ENCODE measurements at regions not wholly inside any gene's neighbourhood (a gene's known extent, or its start where the extent isn't known, plus 50 kb on each side); places are given as distances from the start of the nearest gene placed in this dataset.
"Not testable (repeated sequence)": the region's sequence is repeated elsewhere in the genome, so short reads cannot be mapped to it uniquely, and the experiment has no call there.

GRCh38 chr12:34398366-34398705, 376.0 kb downstream of the ALG10 start:
- no peak for DNase-seq

- no peak for DNase-seq
These were observed 376.7 kb downstream of the ALG10 start for GRCh38 chr12:34398706-34399630.

GRCh38 chr12:34399631-34400410, 377.5 kb downstream of the ALG10 start:
- no peak for DNase-seq

DNA sequence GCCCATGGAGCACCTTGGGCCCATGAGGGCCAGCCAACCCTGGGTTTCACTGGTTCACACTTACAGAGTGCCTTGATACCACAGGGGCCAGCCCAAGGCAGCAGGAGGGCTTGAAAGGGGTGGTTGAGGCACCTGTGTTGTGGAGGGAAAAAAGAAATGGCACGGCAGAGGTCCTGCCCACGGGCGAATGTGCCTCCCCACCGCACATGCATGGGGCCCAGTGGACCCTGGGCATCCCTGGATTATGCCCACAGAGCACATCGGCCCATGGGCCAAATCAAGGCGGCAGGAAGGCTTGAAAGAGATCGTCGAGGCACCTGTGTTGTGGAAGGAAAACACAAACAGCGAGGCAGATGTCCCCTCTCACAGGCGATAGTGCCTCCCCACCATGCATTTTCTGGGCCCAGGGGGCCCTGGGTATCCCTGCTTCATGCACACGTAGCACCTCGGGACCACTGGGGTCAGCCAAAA, 378.1 kb downstream of the ALG10 start:
- DNase-seq = no peak

DNA sequence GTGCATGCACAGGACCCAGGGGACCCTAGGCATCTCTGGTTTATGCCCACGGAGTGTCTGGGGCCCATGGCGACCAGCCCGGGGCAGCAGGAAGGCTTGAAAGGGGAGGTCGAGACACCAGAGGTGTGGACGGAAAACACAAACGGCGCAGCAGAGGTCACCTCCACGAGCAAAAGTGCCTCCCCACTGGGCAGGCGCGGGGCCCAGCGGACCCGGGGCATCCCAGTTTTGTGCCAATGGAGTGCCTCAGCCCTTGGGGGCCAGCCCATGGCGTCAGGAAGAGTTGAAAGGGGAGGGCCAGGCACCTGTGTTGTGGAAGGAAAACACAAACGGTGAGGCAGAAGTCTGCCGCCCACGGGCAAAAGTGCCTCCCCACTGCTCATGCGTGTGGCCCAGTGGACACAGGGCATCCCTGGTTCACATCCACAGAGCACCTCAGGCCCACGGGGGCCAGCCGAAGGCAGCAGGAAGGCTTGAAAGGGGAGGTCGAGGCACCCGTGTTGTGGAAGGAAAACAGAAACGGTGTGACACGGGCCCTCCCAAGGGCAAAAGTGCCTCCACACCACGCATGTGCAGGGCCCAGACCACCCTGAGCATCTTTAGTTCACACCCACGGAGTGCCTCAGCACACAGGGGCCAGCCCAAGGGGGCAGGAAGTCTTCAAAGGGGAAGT, 378.8 kb downstream of the ALG10 start:
- DNase-seq = no peak

GRCh38 chr12:34401659-34402227, 379.4 kb downstream of the ALG10 start:
- no peak for DNase-seq

GRCh38 chr12:34402228-34402898, 380.1 kb downstream of the ALG10 start:
- no peak for DNase-seq

DNA sequence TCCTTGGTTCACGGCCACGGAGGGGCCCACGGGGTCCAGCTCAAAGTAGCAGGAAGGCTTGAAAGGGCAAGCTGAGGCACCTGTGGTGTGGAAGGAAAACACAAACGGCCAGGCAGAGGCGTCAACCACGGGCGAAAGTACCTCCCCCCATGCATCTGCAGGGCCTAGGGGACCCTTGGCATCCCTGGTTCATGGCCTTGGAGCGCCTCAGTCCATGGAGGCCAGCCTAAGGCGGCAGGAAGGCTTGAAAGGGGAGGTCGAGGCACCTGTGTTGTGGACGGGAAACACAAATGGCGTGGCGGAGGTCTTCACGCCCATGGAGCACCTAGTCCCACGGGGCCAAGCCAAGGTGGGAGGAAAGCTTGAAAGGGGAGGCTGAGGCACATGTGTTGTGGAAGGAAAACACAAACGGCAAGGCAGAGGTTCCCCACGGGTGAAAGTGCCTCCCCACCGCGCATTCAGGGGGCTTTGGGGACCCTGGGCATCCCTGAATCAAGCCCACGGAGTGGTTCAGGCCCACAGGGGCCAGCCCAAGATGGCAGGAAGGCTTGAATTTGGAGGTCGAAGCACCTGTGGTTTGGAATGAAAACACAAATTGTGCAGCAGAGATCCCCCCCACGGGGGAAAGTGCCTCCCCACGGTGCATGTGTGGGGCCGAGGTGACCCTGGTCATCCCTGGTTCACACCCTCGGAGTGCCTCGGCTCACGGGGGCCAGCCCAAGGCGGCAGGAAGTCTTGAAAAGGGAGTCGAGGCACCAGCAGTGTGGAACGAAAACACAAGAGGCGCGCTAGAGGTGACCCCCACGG, 380.8 kb downstream of the ALG10 start:
- no peak for DNase-seq

DNA sequence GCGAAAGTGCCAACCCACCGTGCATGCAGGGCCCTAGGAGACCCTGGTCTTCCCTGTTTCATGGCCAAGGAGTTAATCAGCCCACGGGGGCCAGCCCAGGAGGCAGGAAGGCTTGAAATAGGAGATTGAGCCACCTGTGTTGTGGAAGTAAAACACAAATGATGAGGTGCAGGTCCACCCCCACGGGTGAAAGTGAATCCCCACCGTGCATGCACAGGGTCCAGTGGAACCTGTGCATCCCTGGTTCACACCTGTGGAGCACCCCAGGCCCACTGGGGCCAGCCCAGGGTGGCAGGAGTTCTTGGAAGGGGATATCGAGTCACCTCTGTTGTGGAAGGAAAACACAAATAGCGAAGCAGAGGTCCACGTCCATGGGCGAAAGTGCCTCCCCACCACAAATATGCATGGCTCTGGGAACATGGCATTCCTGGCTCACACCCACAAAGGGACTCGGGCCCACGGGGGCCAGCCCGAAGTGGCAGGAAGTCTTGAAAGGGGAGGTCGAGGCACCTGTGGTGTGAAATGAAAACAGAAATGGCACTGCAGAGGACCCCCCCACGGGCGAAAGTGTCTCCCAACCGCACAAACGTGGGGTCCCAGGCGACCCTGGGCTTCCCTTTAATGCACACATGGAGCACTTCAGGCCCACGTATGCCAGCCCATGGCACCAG, 381.5 kb downstream of the ALG10 start:
- no peak for DNase-seq

- no peak for DNase-seq
These were observed 382.3 kb downstream of the ALG10 start for GRCh38 chr12:34404377-34405285.

GRCh38 chr12:34405286-34406227, 383.3 kb downstream of the ALG10 start:
- DNase-seq = no peak

- DNase-seq = no peak
These were observed 384.1 kb downstream of the ALG10 start for GRCh38 chr12:34406228-34406995.

GRCh38 chr12:34406996-34407300, 384.7 kb downstream of the ALG10 start:
- DNase-seq = no peak

DNA sequence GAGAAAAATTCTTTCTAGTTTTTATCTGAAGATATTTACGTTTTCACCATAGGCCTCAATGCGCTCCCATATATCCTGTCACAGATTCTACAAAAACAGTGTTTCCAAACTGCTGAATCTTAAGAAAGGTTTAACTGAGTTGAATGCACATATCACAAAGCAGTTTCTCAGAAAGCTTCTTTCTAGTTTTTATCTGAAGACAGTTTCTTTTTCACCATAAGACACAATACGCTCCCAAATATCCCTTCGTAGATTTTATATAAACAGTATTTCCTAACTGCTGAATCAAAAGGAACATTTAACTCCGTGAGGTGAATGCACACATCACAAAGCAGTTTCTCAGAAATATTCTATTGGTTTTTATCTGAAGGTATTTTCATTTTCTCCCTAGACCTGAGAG, 385.5 kb downstream of the ALG10 start:
- DNase-seq = no peak

DNA sequence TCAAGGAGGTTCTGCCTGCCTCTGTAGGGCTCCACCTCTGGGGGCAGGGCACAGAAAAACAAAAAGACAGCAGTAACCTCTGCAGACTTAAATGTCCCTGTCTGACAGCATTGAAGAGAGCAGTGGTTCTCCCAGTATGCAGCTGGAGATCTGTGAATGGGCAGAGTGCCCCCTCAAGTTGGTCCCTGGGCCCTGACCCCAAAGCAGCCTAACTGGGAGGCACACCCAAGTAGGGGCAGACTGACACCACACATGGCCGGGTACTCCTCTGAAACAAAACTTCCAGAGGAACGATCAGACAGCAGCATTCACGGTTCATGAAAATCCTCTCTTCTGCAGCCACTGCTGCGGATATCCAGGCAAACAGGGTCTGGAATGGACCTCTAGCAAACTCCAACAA, 409.2 kb downstream of the ALG10 start:
- not testable (repeated sequence) for DNase-seq
